Activated CD4-positive, alpha-beta T cell treated with anti-CD3 and anti-CD28 coated beads, Interleukin-2, amount 10 ng/mL, durations not matched to agents 24 days and 14 days (primary cell): ENCODE measurements at regions not wholly inside any gene's neighbourhood (a gene's known extent, or its start where the extent isn't known, plus 50 kb on each side); places are given as distances from the start of the nearest gene placed in this dataset.

Experiments used
- DNase-seq: peaks from one replicate; pipeline ENCODE4 v3.0.0; 2022
- H3K27ac Mint-ChIP-seq: one replicate; pipeline ENCODE4 v1.8.0; 2022; ENCODE audit warnings: mild to moderate bottlenecking, mixed read lengths
- H3K27me3 Mint-ChIP-seq: one replicate; pipeline ENCODE4 v1.8.0; 2022; ENCODE audit warnings: mixed read lengths
- H3K36me3 Mint-ChIP-seq: one replicate; pipeline ENCODE4 v1.8.0; 2022; ENCODE audit warnings: low read depth, mild to moderate bottlenecking, mixed read lengths
- H3K4me1 Mint-ChIP-seq: one replicate; pipeline ENCODE4 v1.8.0; 2021; ENCODE audit warnings: mixed read lengths
- H3K4me3 Mint-ChIP-seq: one replicate; pipeline ENCODE4 v1.8.0; 2022; ENCODE audit warnings: mild to moderate bottlenecking, moderate library complexity, mixed read lengths
- H3K9me3 Mint-ChIP-seq: one replicate; pipeline ENCODE4 v1.8.0; 2021; ENCODE audit warnings: mixed read lengths
- intact Hi-C: fragments of 100-400 bp; cut with micrococcal nuclease; formaldehyde crosslinking; loops from one replicate; pipeline ENCODE4 v1.15.1; 2023

DNA sequence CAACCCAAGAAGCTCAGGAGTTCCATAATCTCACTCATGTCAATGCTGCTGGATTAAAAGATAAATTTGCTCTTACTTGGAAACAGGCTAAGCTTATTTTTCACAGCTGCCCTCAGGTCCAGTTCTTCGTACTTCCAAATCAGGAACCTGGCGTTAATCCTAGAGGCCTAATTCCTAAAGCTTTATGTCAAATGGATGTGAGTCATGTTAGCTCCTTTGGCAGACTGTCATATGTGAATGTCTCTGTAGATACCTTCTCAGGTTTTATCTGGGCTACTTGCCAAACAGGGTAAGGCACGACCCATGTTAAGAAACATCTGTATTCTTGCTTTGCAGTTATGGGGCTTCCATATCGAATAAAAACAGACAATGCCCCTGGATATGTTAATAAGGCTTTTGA, 504.6 kb downstream of the ALG10 start:
- H3K4me1 Mint-ChIP-seq, result no peaks in the 10 kb centered on the region
- intact Hi-C loops, result no loop called here
- H3K27me3 Mint-ChIP-seq, result no peaks in the 10 kb centered on the region
- H3K4me3 Mint-ChIP-seq, result no peak overlapping the region
- no peak overlapping the region for H3K27ac Mint-ChIP-seq
- peaks cover 30% of the 10 kb centered on the region for H3K9me3 Mint-ChIP-seq
- H3K36me3 Mint-ChIP-seq, result no peaks in the 10 kb centered on the region
- no peak for DNase-seq

DNA sequence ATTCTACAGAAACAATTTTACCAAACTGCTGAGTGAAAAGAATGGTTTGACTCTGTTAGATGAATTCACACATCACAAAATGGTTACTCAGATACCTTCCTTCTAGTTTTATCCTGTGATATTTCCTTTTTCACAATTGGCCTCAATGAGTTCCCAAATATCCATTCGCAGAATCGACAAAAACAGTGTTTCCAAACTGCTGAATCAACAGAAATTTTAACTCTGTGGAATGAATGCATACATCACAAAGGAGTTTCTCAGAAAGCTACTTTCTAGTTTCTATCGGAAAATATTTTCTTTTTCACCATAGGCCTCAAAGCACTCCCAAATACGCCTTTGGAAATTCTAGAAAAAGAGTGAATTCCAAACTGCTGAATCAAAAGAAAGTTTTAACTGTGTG, 525.0 kb downstream of the ALG10 start:
- intact Hi-C loops, result no loop called here
- Mint-ChIP-seq H3K4me3 (no peak overlapping the region), H3K27ac (no peak overlapping the region), H3K27me3 (no peaks in the 10 kb centered on the region), H3K4me1 (no peaks in the 10 kb centered on the region), H3K9me3 (peaks cover 5% of the 10 kb centered on the region), H3K36me3 (no peaks in the 10 kb centered on the region)
- DNase-seq, result no peak

DNA sequence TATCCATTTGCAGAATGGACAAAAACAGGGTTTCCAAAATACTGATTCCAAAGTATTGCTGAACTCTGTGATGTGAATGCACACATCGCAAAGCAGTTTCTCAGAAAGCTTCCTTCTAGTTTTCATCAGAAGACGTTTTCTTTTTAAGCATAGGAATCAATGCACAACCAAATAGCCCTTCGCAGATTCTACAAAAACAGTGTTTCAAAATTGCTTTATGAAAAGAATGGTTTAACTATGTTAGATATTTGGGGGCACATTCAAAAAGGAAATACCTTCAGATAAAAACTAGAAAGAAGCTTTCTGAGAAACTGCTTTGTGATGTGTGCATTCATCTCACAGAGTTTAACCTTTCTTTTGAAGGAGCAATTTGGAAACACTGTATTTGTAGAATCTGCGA, 569.7 kb downstream of the ALG10 start:
- H3K9me3 Mint-ChIP-seq, result peaks cover 21% of the 10 kb centered on the region
- H3K36me3 Mint-ChIP-seq, result no peaks in the 10 kb centered on the region
- no peaks in the 10 kb centered on the region for H3K4me1 Mint-ChIP-seq
- no peak overlapping the region for H3K4me3 Mint-ChIP-seq
- intact Hi-C loops, result no loop called here
- DNase-seq, result no peak
- H3K27me3 Mint-ChIP-seq, result no peaks in the 10 kb centered on the region
- H3K27ac Mint-ChIP-seq, result no peak overlapping the region

DNA sequence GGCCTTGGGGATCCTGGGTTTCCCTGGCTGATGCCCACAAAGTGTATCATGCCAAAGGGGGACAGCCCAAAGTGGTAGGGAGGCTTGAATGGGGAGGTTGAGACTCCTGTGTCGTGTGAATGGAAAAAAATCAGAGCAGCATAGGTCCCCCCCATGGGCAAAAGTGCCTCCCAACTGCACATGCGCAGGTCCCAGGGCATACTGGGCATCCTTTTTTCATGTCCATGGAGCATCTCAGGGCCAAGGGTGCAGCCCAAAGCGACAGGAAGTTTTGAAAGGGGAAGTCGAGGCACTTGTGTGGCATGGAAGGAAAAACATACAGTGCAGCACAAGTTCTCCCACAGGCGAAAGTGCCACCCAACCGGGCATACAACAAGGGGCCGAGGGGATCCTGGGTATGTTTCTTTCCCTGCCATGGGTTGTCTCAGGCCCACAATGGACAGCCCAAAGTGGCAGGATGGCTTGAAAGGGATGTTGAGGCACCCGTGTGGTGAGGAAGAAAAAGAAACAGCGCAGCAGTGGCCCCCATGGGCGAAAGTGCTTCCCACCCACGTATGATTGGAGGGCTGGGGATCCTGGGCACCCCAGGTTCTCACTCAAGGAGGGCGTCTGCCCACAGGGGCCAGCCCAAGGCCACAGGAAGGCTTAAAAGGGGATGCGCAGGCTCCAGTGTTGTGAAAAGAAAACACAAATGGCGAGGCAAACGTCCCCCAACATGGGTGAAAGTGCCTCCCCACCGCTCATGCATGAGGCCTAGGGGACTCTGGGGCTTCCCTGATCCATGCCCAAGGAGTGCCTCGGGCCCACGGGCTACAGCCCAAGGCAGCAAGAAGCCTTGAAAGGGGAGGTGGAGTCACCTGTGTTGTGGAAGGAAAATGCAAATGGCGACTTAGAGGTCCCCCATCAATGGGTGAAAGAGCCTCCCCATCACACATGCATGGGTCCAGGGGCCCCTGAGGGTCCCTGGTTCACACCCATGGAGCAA, 573.7 kb downstream of the ALG10 start:
- DNase-seq, result no peak
- Mint-ChIP-seq H3K27ac (no peak overlapping the region), H3K27me3 (no peaks in the 10 kb centered on the region), H3K36me3 (no peaks in the 10 kb centered on the region), H3K4me1 (no peaks in the 10 kb centered on the region), H3K4me3 (no peak overlapping the region), H3K9me3 (peaks cover 24% of the 10 kb centered on the region)
- intact Hi-C loops, result no loop called here

GRCh38 chr12:34597548-34598351, 575.5 kb downstream of the ALG10 start:
- intact Hi-C loops, result no loop called here
- no peak for DNase-seq
- H3K4me1 Mint-ChIP-seq, result no peaks in the 10 kb centered on the region
- H3K27me3 Mint-ChIP-seq, result no peaks in the 10 kb centered on the region
- no peaks in the 10 kb centered on the region for H3K36me3 Mint-ChIP-seq
- H3K4me3 Mint-ChIP-seq, result no peak overlapping the region
- H3K27ac Mint-ChIP-seq, result no peak overlapping the region
- H3K9me3 Mint-ChIP-seq, result peaks cover 24% of the 10 kb centered on the region

DNA sequence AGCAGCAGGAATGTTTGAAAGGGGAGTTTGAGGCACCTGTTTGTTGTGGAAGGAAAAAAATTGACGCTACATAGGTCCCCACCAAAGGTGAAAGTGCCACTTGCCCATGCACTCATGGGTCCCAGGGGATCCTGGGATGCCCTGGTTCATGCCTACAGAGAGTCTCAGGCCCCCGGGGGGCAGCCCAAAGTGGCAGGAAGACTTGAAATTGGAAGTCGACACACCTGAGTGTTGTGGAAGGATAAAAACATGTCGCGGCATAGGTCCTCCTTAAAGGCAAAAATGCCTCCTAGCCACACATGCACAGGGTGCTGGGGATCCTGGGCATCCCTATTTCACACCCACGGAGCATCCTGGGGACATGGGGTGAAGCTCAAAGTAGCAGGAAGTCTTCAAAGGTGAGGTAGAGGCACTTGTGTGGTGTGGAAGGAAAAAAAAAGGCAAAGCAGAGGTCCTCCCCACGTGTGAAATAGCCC, 576.1 kb downstream of the ALG10 start:
- Mint-ChIP-seq H3K27me3 (no peaks in the 10 kb centered on the region), H3K4me3 (no peak overlapping the region), H3K4me1 (no peaks in the 10 kb centered on the region), H3K27ac (no peak overlapping the region), H3K36me3 (no peaks in the 10 kb centered on the region), H3K9me3 (peaks cover 21% of the 10 kb centered on the region)
- intact Hi-C loops, result no loop called here
- DNase-seq, result no peak

GRCh38 chr12:34598851-34599529, 576.7 kb downstream of the ALG10 start:
- Mint-ChIP-seq H3K4me3 (no peak overlapping the region), H3K4me1 (no peaks in the 10 kb centered on the region), H3K27ac (no peak overlapping the region), H3K9me3 (peaks cover 17% of the 10 kb centered on the region), H3K27me3 (no peaks in the 10 kb centered on the region), H3K36me3 (no peaks in the 10 kb centered on the region)
- intact Hi-C loops, result no loop called here
- no peak for DNase-seq

DNA sequence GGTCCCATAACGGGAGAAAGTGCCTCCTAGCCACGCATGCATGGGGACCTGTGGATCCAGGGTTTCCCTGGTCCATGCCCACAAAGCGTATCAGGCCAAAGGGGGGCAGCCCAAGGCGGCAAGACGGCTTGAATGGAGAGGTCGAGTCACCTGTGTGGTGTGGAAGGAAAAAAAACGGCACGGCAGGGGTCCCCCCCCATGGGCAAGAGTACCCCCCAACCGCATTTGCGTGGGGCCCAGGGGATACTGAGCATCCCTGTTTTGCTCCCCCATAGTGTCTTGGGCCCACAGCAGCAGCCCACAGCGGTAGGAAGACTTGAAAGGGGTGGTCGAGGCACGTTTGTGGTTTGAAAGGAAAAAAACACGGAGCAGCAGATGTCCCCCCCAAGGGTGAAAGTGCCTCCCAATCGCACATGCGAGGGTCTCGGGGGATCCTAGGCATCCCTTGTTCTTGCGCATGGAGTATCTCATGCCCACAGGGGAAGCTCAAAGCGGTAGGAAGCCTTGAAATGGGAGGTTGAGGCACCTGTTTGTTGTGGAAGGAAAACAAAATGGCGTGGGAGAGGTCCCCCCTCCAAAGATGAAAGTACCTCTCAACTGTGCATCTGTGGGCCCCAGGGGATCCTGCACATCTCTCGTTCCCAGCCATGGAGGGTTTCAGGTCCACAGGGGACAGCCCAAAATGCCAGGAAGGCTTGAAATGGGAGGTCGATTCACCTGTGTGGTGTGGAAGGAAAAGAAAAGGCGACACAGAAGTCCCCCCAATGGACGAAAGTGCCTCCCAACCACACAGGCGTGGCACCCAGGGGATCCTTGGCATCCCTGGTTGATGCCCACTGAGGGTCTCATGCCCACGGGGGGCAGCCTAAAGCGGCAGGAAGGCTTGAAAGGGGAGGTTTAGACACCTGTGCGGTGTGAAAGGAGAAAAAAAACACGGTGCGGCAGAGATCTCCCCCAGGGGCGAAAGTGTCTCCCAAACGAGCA, 577.5 kb downstream of the ALG10 start:
- Mint-ChIP-seq H3K9me3 (peaks cover 17% of the 10 kb centered on the region), H3K4me3 (no peak overlapping the region), H3K27ac (no peak overlapping the region), H3K36me3 (no peaks in the 10 kb centered on the region), H3K27me3 (no peaks in the 10 kb centered on the region), H3K4me1 (no peaks in the 10 kb centered on the region)
- intact Hi-C loops, result no loop called here
- no peak for DNase-seq

DNA sequence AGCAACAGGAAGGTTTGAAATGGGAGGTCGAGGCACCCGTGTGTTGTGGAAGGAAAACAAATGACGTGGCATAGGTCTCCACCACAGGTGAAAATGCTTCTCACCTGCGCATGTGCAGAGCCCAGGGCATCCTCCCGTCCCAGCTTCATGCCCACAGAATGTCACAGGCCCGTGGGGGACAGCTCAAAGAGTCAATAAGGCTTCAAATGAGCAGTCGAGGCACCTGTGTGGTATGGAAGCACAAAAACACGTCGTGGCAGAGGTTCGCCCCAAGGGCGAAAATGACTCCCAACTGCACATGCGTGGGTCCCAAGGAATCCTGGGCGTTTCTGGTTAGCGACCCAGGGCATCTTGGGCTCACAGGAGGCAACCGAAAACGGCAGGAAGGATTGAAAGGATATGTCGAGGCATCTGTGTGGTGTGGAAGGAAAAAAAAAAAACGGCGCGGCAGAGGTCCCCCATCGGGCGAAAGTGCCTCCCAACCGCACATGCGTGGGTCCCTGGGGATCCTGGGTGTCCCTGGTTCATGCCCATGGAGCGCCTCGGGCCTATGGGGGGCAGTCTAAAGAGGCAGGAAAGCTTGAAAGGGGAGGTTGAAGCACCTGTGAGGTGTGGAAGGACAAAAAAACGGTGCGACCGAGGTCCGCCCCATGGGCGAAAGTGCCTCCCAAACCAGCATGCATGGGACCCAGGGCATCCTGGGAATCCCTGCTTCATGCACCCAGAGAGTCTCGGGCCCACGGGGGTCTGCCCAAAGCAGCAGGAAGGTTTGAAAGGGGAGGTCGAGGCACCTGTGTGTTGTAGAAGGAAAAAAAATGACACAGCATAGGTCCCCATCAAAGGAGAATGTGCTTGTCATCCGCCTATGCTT, 578.5 kb downstream of the ALG10 start:
- no peaks in the 10 kb centered on the region for H3K36me3 Mint-ChIP-seq
- H3K27ac Mint-ChIP-seq, result no peak overlapping the region
- H3K4me1 Mint-ChIP-seq, result no peaks in the 10 kb centered on the region
- no peaks in the 10 kb centered on the region for H3K27me3 Mint-ChIP-seq
- H3K9me3 Mint-ChIP-seq, result peaks cover 9% of the 10 kb centered on the region
- no peak overlapping the region for H3K4me3 Mint-ChIP-seq
- intact Hi-C loops, result no loop called here
- DNase-seq, result no peak

DNA sequence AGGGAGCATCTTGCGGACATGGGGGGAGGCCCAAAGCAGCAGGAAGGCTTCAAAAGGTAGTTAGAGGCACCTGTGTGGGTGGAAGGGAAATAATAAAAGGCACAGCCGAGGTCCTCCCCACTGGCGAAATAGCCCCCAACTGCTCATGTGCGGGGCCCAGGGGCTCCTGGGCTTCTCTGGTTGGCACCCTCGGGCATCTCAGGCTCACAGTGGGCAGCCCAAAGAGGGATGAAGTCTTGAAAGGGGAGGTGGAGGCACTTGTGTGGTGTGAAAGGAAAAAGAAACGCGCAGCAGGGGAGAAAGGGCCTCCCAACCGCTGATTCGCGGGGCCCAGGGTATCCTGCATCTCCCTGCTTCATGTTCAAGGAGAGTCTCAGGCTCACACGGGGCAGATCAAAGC, 579.4 kb downstream of the ALG10 start:
- Mint-ChIP-seq H3K9me3 (peaks cover 9% of the 10 kb centered on the region), H3K4me3 (no peak overlapping the region)

DNA sequence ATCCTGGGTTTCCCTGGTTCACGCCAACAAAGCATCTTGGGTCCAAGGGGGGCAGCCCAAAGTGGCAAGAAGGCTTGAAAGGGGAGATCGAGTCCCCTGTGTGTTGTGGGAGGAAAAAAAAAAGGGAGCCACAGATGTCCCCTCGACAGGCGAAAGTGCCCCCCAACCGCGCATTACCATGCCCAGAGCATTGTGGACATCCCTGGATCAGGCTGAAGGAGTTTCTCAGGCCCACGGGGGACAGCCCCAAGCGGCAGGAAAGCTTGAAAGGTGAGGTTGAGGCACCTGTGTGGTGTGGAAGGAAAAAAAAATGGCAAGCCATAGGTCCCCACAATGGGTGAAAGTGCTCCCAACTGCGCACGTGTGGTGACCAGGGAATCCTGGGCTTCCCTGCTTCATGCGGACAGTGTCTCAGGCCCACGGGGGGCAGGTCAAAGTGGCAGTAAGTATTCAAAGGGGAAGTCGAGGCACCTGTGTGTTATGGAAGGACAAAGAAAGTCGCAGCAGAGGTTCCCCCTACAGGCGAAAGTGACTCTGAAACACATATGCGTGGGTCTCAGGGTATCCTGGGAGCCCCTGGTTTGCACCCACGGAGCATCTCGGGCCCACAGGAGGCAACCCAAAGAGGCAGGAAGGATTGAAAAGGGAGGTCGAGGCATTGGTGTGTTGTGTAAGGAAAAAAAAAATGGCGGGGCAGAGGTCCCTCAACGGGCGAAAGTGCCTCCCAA, 580.1 kb downstream of the ALG10 start:
- Mint-ChIP-seq H3K9me3 (peaks cover 9% of the 10 kb centered on the region), H3K36me3 (no peaks in the 10 kb centered on the region), H3K4me3 (no peak overlapping the region), H3K27me3 (no peaks in the 10 kb centered on the region), H3K4me1 (no peaks in the 10 kb centered on the region), H3K27ac (no peak overlapping the region)
- intact Hi-C loops, result no loop called here
- DNase-seq, result no peak

More for the DNA sequence above, 579.4 kb downstream of the ALG10 start:
- no peak for DNase-seq
- no peaks in the 10 kb centered on the region for H3K4me1 Mint-ChIP-seq
- no peak overlapping the region for H3K27ac Mint-ChIP-seq
- H3K27me3 Mint-ChIP-seq, result no peaks in the 10 kb centered on the region
- intact Hi-C loops, result no loop called here
- H3K36me3 Mint-ChIP-seq, result no peaks in the 10 kb centered on the region
